Upper lobe of right lung (tissue), 1 donor: ENCODE measurements at regions not wholly inside any gene's neighbourhood (a gene's known extent, or its start where the extent isn't known, plus 50 kb on each side); places are given as distances from the start of the nearest gene placed in this dataset.

Source experiments
- ATAC-seq: fragments of 200-7000 bp; cut with Tn5 transposase; one replicate; pipeline ENCODE4 v1.9.1; 2020; ENCODE audit warnings: mild to moderate bottlenecking, moderate library complexity
- DNase-seq: peaks from one replicate; pipeline ENCODE4 v3.0.0-alpha.2; 2020
- H3K27ac ChIP-seq: fragments of 200-600 bp; one replicate; pipeline ENCODE4 v1.8.0; 2022
- H3K27me3 ChIP-seq: fragments of 200-600 bp; one replicate; pipeline ENCODE4 v1.8.0; 2022; ENCODE audit warnings: mild to moderate bottlenecking
- H3K36me3 ChIP-seq: fragments of 200-600 bp; one replicate; pipeline ENCODE4 v1.8.0; 2022
- H3K4me1 ChIP-seq: fragments of 200-600 bp; one replicate; pipeline ENCODE4 v1.8.0; 2022
- H3K4me3 ChIP-seq: fragments of 200-600 bp; one replicate; pipeline ENCODE4 v1.8.0; 2022; ENCODE audit warnings: mild to moderate bottlenecking
- H3K9me3 ChIP-seq: fragments of 200-600 bp; one replicate; pipeline ENCODE4 v1.8.0; 2022
- intact Hi-C: fragments of 100-400 bp; cut with DNase I; formaldehyde crosslinking; loops from one replicate; pipeline ENCODE4 v1.11.0; 2022
- TF ChIP-seq, protein P1 (sequence below): fragments of 200-600 bp; IDR thresholded peaks from one replicate; pipeline ENCODE4 v1.8.0; 2022; ENCODE audit warnings: antibody characterized with exemption
- donor health status: DM: no; HTN: yes; CAD: no; lungs with severe emphysema.

DNA sequence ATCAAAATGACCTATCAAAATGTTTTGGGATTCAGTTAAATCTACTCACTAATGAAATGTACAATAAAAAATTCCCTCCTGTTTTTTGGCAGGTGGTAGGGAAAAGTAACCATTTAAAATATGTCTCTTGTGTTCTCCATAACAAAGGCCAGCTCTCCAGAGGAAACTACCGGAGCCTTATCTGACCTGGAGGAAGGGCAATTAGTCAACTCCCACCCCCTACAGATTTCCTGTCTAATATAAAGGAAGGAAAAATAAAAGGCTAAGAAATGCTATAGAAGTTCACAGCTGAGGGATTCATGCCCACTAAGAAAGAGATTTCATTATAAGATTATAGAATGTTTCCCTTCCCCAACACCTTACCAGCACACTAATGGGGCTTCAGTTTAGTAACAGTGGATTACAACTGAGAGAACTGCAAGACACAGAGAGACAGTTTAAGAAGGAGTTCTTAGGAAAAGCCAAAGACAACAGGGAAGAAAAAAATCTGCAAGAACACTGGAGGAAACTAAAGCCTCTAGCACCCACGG is 376.5 kb upstream of the KCNMB2 start:
- H3K9me3 ChIP-seq = no peaks in the 10 kb centered on the region
- H3K4me3 ChIP-seq = no peak overlapping the region
- intact Hi-C loops = no loop called here
- DNase-seq (no peak), ATAC-seq (no peak)
- H3K36me3 ChIP-seq = no peaks in the 10 kb centered on the region
- TF ChIP-seq, protein P1, sequence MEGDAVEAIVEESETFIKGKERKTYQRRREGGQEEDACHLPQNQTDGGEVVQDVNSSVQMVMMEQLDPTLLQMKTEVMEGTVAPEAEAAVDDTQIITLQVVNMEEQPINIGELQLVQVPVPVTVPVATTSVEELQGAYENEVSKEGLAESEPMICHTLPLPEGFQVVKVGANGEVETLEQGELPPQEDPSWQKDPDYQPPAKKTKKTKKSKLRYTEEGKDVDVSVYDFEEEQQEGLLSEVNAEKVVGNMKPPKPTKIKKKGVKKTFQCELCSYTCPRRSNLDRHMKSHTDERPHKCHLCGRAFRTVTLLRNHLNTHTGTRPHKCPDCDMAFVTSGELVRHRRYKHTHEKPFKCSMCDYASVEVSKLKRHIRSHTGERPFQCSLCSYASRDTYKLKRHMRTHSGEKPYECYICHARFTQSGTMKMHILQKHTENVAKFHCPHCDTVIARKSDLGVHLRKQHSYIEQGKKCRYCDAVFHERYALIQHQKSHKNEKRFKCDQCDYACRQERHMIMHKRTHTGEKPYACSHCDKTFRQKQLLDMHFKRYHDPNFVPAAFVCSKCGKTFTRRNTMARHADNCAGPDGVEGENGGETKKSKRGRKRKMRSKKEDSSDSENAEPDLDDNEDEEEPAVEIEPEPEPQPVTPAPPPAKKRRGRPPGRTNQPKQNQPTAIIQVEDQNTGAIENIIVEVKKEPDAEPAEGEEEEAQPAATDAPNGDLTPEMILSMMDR = no peak
- H3K27me3 ChIP-seq = no peaks in the 10 kb centered on the region
- no peaks in the 10 kb centered on the region for H3K4me1 ChIP-seq
- H3K27ac ChIP-seq = no peak overlapping the region

DNA sequence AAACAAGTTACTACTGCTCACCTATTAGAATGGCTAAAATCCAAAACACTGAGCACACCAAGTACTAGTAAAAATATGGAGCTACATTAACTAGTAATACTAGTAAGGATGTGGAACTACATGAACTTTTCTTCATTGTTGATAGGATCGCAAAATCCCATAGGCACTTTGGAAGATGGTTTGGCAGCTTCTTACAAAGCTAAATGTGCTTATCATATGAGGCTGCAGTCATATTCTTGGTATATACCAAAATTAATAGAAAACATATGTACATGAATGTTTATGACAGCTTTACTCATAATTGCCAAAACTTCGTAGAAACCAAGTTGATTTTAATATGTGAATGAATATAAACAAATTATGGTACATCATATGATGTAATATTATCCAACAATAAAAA is 366.8 kb upstream of the KCNMB2 start:
- ATAC-seq (no peak), DNase-seq (no peak)
- intact Hi-C loops = no loop called here
- H3K27me3 ChIP-seq = no peaks in the 10 kb centered on the region
- no peaks in the 10 kb centered on the region for H3K36me3 ChIP-seq
- H3K4me3 ChIP-seq = no peak overlapping the region
- H3K9me3 ChIP-seq = no peaks in the 10 kb centered on the region
- no peak overlapping the region for H3K27ac ChIP-seq
- TF ChIP-seq, protein P1 = no peak
- H3K4me1 ChIP-seq = no peaks in the 10 kb centered on the region

GRCh38 chr3:178170698-178171535 is 365.3 kb upstream of the KCNMB2 start:
- no peaks in the 10 kb centered on the region for H3K27me3 ChIP-seq
- no peak overlapping the region for H3K4me3 ChIP-seq
- no peaks in the 10 kb centered on the region for H3K36me3 ChIP-seq
- no peaks in the 10 kb centered on the region for H3K4me1 ChIP-seq
- no peaks in the 10 kb centered on the region for H3K9me3 ChIP-seq
- ATAC-seq (peak; percentile 76), DNase-seq (no peak)
- H3K27ac ChIP-seq = peak overlapping the region; percentile 48
- intact Hi-C loops = no loop called here
- TF ChIP-seq, protein P1 = no peak

DNA sequence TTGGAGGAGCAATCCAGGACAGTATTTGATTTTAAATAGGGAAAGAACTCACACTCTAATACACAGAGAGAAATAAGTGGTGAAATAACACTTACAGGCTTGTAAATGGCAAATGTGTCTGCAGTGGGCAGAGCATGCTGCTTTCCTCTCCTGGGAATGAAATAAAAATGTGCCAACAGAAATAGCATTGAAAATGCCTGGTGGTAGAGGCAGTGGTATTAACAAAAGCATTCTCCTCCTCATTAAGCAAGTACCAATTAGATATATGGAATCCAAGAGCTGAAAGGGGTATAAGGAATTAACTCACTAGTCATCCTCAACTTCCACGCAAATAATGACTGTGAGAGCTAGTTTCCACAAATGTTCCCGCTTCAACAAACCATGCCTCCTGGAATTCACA is 364.1 kb upstream of the KCNMB2 start:
- TF ChIP-seq, protein P1 = no peak
- Histone ChIP-seq H3K9me3 (no peaks in the 10 kb centered on the region), H3K4me1 (no peaks in the 10 kb centered on the region), H3K27me3 (no peaks in the 10 kb centered on the region), H3K27ac (no peak overlapping the region), H3K4me3 (no peak overlapping the region), H3K36me3 (no peaks in the 10 kb centered on the region)
- intact Hi-C loops = no loop called here
- no peak for ATAC-seq
- no peak for DNase-seq

- H3K4me1 ChIP-seq = no peaks in the 10 kb centered on the region
Observed at GRCh38 chr3:178174201-178174915, 361.9 kb upstream of the KCNMB2 start.

More at GRCh38 chr3:178174201-178174915, 361.9 kb upstream of the KCNMB2 start:
- ATAC-seq = no peak
- intact Hi-C loops = no loop called here
- no peaks in the 10 kb centered on the region for H3K27me3 ChIP-seq
- no peak for DNase-seq
- H3K36me3 ChIP-seq = no peaks in the 10 kb centered on the region
- TF ChIP-seq, protein P1 = no peak
- no peak overlapping the region for H3K27ac ChIP-seq
- no peaks in the 10 kb centered on the region for H3K9me3 ChIP-seq
- no peak overlapping the region for H3K4me3 ChIP-seq
